ENCODE measurements at regions not wholly inside any gene's neighbourhood (a gene's known extent, or its start where the extent isn't known, plus 50 kb on each side); places are given as distances from the start of the nearest gene placed in this dataset.

GRCh38 chr4:33924239-33924638 is 2320.1 kb downstream of the ARAP2 start:
- Histone ChIP-seq H2AFZ (no peak overlapping the region), H3K79me2 (no peaks in the 10 kb centered on the region), H3K27me3 (ENCODE audit: control insufficient read depth, insufficient read depth, low read length) (no peaks in the 10 kb centered on the region), H3K9me3 (ENCODE audit: control insufficient read depth, low read length) (no peaks in the 10 kb centered on the region), H3K4me2 (ENCODE audit: low read length) (peak overlapping the region; percentile 69), H3K4me3 (ENCODE audit: low read depth, low read length) (no peak overlapping the region), H3K27ac (no peak overlapping the region), H3K9ac (no peak overlapping the region), H3K4me1 (no peaks in the 10 kb centered on the region), H3K36me3 (ENCODE audit: control insufficient read depth, insufficient read depth, low read length) (no peaks in the 10 kb centered on the region)
- TF ChIP-seq CTCF (IDR thresholded peaks at IDR 0.05): no peak

- Histone ChIP-seq H3K27ac (no peak overlapping the region), H3K27me3 (ENCODE audit: control insufficient read depth, insufficient read depth, low read length) (no peaks in the 10 kb centered on the region), H3K4me2 (ENCODE audit: low read length) (no peak overlapping the region), H3K4me1 (no peaks in the 10 kb centered on the region), H3K4me3 (ENCODE audit: low read depth, low read length) (no peak overlapping the region), H3K79me2 (no peaks in the 10 kb centered on the region), H3K36me3 (ENCODE audit: control insufficient read depth, insufficient read depth, low read length) (no peaks in the 10 kb centered on the region), H2AFZ (no peak overlapping the region), H3K9ac (no peak overlapping the region), H3K9me3 (ENCODE audit: control insufficient read depth, low read length) (no peaks in the 10 kb centered on the region)
- no peak for TF ChIP-seq CTCF (IDR thresholded peaks at IDR 0.05)
Observed at GRCh38 chr4:33924811-33925210, 2319.5 kb downstream of the ARAP2 start.

GRCh38 chr4:33930497-33930896 is 2313.8 kb downstream of the ARAP2 start:
- no peak overlapping the region for H2AFZ ChIP-seq
- H3K4me1 ChIP-seq: no peaks in the 10 kb centered on the region
- no peak overlapping the region for H3K4me3 ChIP-seq (ENCODE audit: low read depth, low read length)
- H3K9me3 ChIP-seq (ENCODE audit: control insufficient read depth, low read length): no peaks in the 10 kb centered on the region
- H3K4me2 ChIP-seq (ENCODE audit: low read length): no peak overlapping the region
- no peak overlapping the region for H3K9ac ChIP-seq
- TF ChIP-seq CTCF (IDR thresholded peaks at IDR 0.05): no peak
- H3K79me2 ChIP-seq: no peaks in the 10 kb centered on the region
- no peaks in the 10 kb centered on the region for H3K36me3 ChIP-seq (ENCODE audit: control insufficient read depth, insufficient read depth, low read length)
- no peak overlapping the region for H3K27ac ChIP-seq
- no peaks in the 10 kb centered on the region for H3K27me3 ChIP-seq (ENCODE audit: control insufficient read depth, insufficient read depth, low read length)

GRCh38 chr4:33931026-33931425 is 2313.3 kb downstream of the ARAP2 start:
- H3K9me3 ChIP-seq (ENCODE audit: control insufficient read depth, low read length): no peaks in the 10 kb centered on the region
- H3K79me2 ChIP-seq: no peaks in the 10 kb centered on the region
- H3K27ac ChIP-seq: no peak overlapping the region
- H3K9ac ChIP-seq: no peak overlapping the region
- no peak overlapping the region for H3K4me2 ChIP-seq (ENCODE audit: low read length)
- no peak overlapping the region for H3K4me3 ChIP-seq (ENCODE audit: low read depth, low read length)
- no peak overlapping the region for H2AFZ ChIP-seq
- H3K4me1 ChIP-seq: no peaks in the 10 kb centered on the region
- no peaks in the 10 kb centered on the region for H3K27me3 ChIP-seq (ENCODE audit: control insufficient read depth, insufficient read depth, low read length)
- no peaks in the 10 kb centered on the region for H3K36me3 ChIP-seq (ENCODE audit: control insufficient read depth, insufficient read depth, low read length)
- no peak for TF ChIP-seq CTCF (IDR thresholded peaks at IDR 0.05)

- no peaks in the 10 kb centered on the region for H3K9me3 ChIP-seq (ENCODE audit: control insufficient read depth, low read length)
- no peaks in the 10 kb centered on the region for H3K27me3 ChIP-seq (ENCODE audit: control insufficient read depth, insufficient read depth, low read length)
- H3K4me3 ChIP-seq (ENCODE audit: low read depth, low read length): no peak overlapping the region
- H3K79me2 ChIP-seq: no peaks in the 10 kb centered on the region
- no peak for TF ChIP-seq CTCF (IDR thresholded peaks at IDR 0.05)
- no peaks in the 10 kb centered on the region for H3K36me3 ChIP-seq (ENCODE audit: control insufficient read depth, insufficient read depth, low read length)
- H3K27ac ChIP-seq: no peak overlapping the region
- no peaks in the 10 kb centered on the region for H3K4me1 ChIP-seq
- no peak overlapping the region for H3K9ac ChIP-seq
- H2AFZ ChIP-seq: no peak overlapping the region
- H3K4me2 ChIP-seq (ENCODE audit: low read length): no peak overlapping the region
Observed at GRCh38 chr4:33940281-33940680, 2304.0 kb downstream of the ARAP2 start.
